Stomach (tissue), 4 donors: ENCODE measurements at regions not wholly inside any gene's neighbourhood (a gene's known extent, or its start where the extent isn't known, plus 50 kb on each side); places are given as distances from the start of the nearest gene placed in this dataset.

Experiments
- CTCF ChIP-seq, 7 experiments: fragments of 450-650 bp in 4 of 7; fragments of 200-600 bp in 3 of 7; sonication (generic) in 3 of 7; IDR thresholded peaks; one replicate each; pipeline ENCODE4 v1.5.1; 2016 to 2019; ENCODE audit warnings: antibody characterized with exemption in 7 of 7, control low read depth in 2 of 7, mild to moderate bottlenecking in 1 of 7
- POLR2A ChIP-seq, 4 donors: fragments of 450-650 bp; IDR thresholded peaks; one replicate each; pipeline ENCODE4 v1.6.1; 2016; ENCODE audit warnings: antibody characterized with exemption in 4 of 4, control low read depth in 2 of 4, mild to moderate bottlenecking in 1 of 4, moderate library complexity in 1 of 4
- POLR2AphosphoS5 ChIP-seq, 3 donors: sonication (generic); formaldehyde crosslinking; IDR thresholded peaks; one replicate each; pipeline ENCODE4 v1.6.1; 2016; ENCODE audit warnings: antibody characterized with exemption in 3 of 3

DNA sequence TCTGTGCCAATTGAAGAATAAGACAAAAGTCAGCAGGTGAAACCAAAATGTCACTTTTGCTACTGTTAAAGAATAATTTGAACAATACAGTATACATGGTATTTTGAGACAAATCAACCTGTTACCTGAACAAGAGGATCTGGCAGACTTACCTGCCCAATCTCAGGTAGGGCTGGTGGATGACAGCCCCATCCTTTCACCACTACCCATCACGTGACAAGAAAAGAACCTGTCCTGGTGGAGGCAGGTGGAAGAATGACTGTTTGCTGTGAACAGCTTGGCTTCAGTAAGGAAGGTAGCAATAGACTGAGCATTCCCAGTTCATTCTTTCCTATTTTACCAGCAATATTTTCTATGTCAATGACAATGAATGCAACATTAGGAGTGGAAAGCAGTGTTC is 349.6 kb downstream of the GPATCH2 start:
- no peak for TF ChIP-seq POLR2AphosphoS5 (IDR thresholded peaks at IDR 0.05)
- no peak for TF ChIP-seq CTCF (IDR thresholded peaks at IDR 0.05)
- TF ChIP-seq POLR2A (IDR thresholded peaks at IDR 0.05): no peak
